ENCODE measurements at regions not wholly inside any gene's neighbourhood (a gene's known extent, or its start where the extent isn't known, plus 50 kb on each side); places are given as distances from the start of the nearest gene placed in this dataset.
"Not testable (repeated sequence)": the region's sequence is repeated elsewhere in the genome, so short reads cannot be mapped to it uniquely, and the experiment has no call there.

- H3K4me3 ChIP-seq; intact Hi-C loops (cut with DNase I; ENCODE audit: low total_unique reads); H3K27me3 ChIP-seq; H3K9me3 ChIP-seq; DNase-seq; H3K36me3 ChIP-seq; H3K27ac ChIP-seq; in situ Hi-C loops (cut with MboI; ENCODE audit: low pct_ligation_motif_present in 1 of 4, low pct_unique_long_range_greater_than_20kb in 1 of 4, low sequenced_read_pairs in 3 of 4); H3K4me1 ChIP-seq: not testable (repeated sequence)
Measured at GRCh38 chr6:71007298-71007697, 50.4 kb upstream of the B3GAT2 start.

GRCh38 chr6:71011871-71012371, 55.1 kb upstream of the B3GAT2 start:
- Histone ChIP-seq H3K4me1 (no peaks in the 10 kb centered on the region), H3K9me3 (no peaks in the 10 kb centered on the region), H3K36me3 (no peaks in the 10 kb centered on the region), H3K4me3 (no peak overlapping the region), H3K27ac (no peak overlapping the region), H3K27me3 (no peaks in the 10 kb centered on the region)
- in situ Hi-C loops (cut with MboI; ENCODE audit: low pct_ligation_motif_present in 1 of 4, low pct_unique_long_range_greater_than_20kb in 1 of 4, low sequenced_read_pairs in 3 of 4) (no loop called here), intact Hi-C loops (cut with DNase I; ENCODE audit: low total_unique reads) (no loop called here)
- 25% methylated on average over 1 of the region's 1 CpG; no CpG with 5 or more reads in 1 of the 2 donors for WGBS, 2 donors (ENCODE audit: low coverage in 1 of 2)
- DNase-seq, result no peak
- TF ChIP-seq POLR2AphosphoS5 (IDR thresholded peaks at IDR 0.05), result no peak

GRCh38 chr6:71012866-71013469, 56.1 kb upstream of the B3GAT2 start:
- H3K36me3 ChIP-seq, result no peaks in the 10 kb centered on the region
- TF ChIP-seq CTCF (IDR thresholded peaks at IDR 0.05) (peak; percentile 52 to 61 (median 54)), EP300 (IDR thresholded peaks at IDR 0.05; ENCODE audit: low read depth) (no peak), POLR2AphosphoS5 (IDR thresholded peaks at IDR 0.05) (no peak)
- no peaks in the 10 kb centered on the region for H3K27me3 ChIP-seq
- intact Hi-C loops (cut with DNase I; ENCODE audit: low total_unique reads) (no loop called here), in situ Hi-C loops (cut with MboI; ENCODE audit: low pct_ligation_motif_present in 1 of 4, low pct_unique_long_range_greater_than_20kb in 1 of 4, low sequenced_read_pairs in 3 of 4) (no loop called here)
- H3K27ac ChIP-seq, result no peak overlapping the region
- no peaks in the 10 kb centered on the region for H3K9me3 ChIP-seq
- H3K4me1 ChIP-seq, result no peaks in the 10 kb centered on the region
- no peak for DNase-seq
- no peak overlapping the region for H3K4me3 ChIP-seq
- 0 to 27% methylated on average over 2 to 5 of the region's 5 CpGs for WGBS, 2 donors (ENCODE audit: low coverage in 1 of 2)

GRCh38 chr6:71015392-71015791, 58.5 kb upstream of the B3GAT2 start:
- no peak for TF ChIP-seq CTCF (IDR thresholded peaks at IDR 0.05)
- TF ChIP-seq EP300 (IDR thresholded peaks at IDR 0.05; ENCODE audit: low read depth), result no peak
- no peak for TF ChIP-seq POLR2AphosphoS5 (IDR thresholded peaks at IDR 0.05)
- no peak for TF ChIP-seq POLR2A (IDR thresholded peaks at IDR 0.05)
- H3K4me3 ChIP-seq, result no peak overlapping the region
- H3K27ac ChIP-seq, result no peak overlapping the region
- intact Hi-C loops (cut with DNase I; ENCODE audit: low total_unique reads) (no loop called here), in situ Hi-C loops (cut with MboI; ENCODE audit: low pct_ligation_motif_present in 1 of 4, low pct_unique_long_range_greater_than_20kb in 1 of 4, low sequenced_read_pairs in 3 of 4) (no loop called here)
- no peaks in the 10 kb centered on the region for H3K27me3 ChIP-seq
- no peak for DNase-seq
- H3K36me3 ChIP-seq, result no peaks in the 10 kb centered on the region
- H3K9me3 ChIP-seq, result no peaks in the 10 kb centered on the region
- H3K4me1 ChIP-seq, result no peaks in the 10 kb centered on the region

GRCh38 chr6:71028236-71028876, 71.5 kb upstream of the B3GAT2 start:
- in situ Hi-C loops (cut with MboI; ENCODE audit: low pct_ligation_motif_present in 1 of 4, low pct_unique_long_range_greater_than_20kb in 1 of 4, low sequenced_read_pairs in 3 of 4) (loop anchor here in 1 of 4 donors (25.0 kb wide), 1 partner anchor 309 kb away; no protein-coding TSS in a partner anchor), intact Hi-C loops (cut with DNase I; ENCODE audit: low total_unique reads) (no loop called here)
- Histone ChIP-seq H3K27ac (no peak overlapping the region), H3K36me3 (no peaks in the 10 kb centered on the region), H3K27me3 (no peaks in the 10 kb centered on the region), H3K4me1 (no peaks in the 10 kb centered on the region), H3K4me3 (no peak overlapping the region), H3K9me3 (no peaks in the 10 kb centered on the region)
- DNase-seq, result no peak
- TF ChIP-seq POLR2A (IDR thresholded peaks at IDR 0.05) (no peak), EP300 (IDR thresholded peaks at IDR 0.05; ENCODE audit: low read depth) (no peak), CTCF (IDR thresholded peaks at IDR 0.05) (no peak), POLR2AphosphoS5 (IDR thresholded peaks at IDR 0.05) (no peak)
- WGBS, 2 donors (ENCODE audit: low coverage in 1 of 2), result 87% methylated on average over 7 of the region's 7 CpGs; no CpG with 5 or more reads in 1 of the 2 donors

All from transverse colon (tissue), 4 donors.